ENCODE measurements at regions not wholly inside any gene's neighbourhood (a gene's known extent, or its start where the extent isn't known, plus 50 kb on each side); places are given as distances from the start of the nearest gene placed in this dataset.

GRCh38 chr2:226088366-226088674 is 688.8 kb downstream of the NYAP2 start:
- Histone ChIP-seq H3K27ac (ENCODE audit: extremely low read length, insufficient read depth, low read length) (no peak overlapping the region), H3K79me2 (ENCODE audit: insufficient read depth, low read length) (no peaks in the 10 kb centered on the region), H3K36me3 (replicated peaks in 1 of 2; ENCODE audit: control insufficient read depth in 1 of 2, insufficient read depth in 2 of 2, low read length in 2 of 2) (no peaks in the 10 kb centered on the region), H2AFZ (ENCODE audit: low read length) (no peak overlapping the region), H3K4me1 (ENCODE audit: insufficient read depth, low read length) (peaks cover 16% of the 10 kb centered on the region), H4K20me1 (ENCODE audit: insufficient read depth, low read length) (no peaks in the 10 kb centered on the region), H3K4me2 (ENCODE audit: low read depth, low read length) (peak overlapping the region; percentile 39; the same call in 1 of the 2 replicates), H3K4me3 (replicated peaks in 1 of 3; ENCODE audit: insufficient read depth in 1 of 3, low read depth in 2 of 3, low read length in 3 of 3) (no peak overlapping the region; a peak in 1 of 6 replicates), H3K27me3 (ENCODE audit: control insufficient read depth in 1 of 2, insufficient read depth in 2 of 2, low read length in 2 of 2) (no peaks in the 10 kb centered on the region), H3K9ac (ENCODE audit: insufficient read depth, low read depth, low read length) (no peak overlapping the region), H3K9me3 (ENCODE audit: low read length) (peaks cover 28% of the 10 kb centered on the region)
- DNase-seq (ENCODE audit: low spot score), result no peak
- intact Hi-C loops (cut with micrococcal nuclease; ENCODE audit: unreplicated experiment) (no loop called here), in situ Hi-C loops (cut with HindIII; ENCODE audit: extremely low pct_ligation_motif_present, low pct_unique_long_range_greater_than_20kb) (no loop called here)
- no peak for ATAC-seq
- POLR2A ChIA-PET, result interaction anchor here (1.4 kb wide), 1 partner anchor 57 kb away, joined by 4 read pairs; no protein-coding TSS in a partner anchor
- CTCF ChIA-PET (ENCODE audit: low intra/inter-chr PET ratio, low total read pairs), result no interaction called here
- 52% methylated on average over 3 of the region's 3 CpGs for WGBS (ENCODE audit: low lambda C conversion rate)
- no TSS peak for BruUV-seq (replicated peaks)
- FAIRE-seq, result no peak
- TF ChIP-seq ZHX1 (CRISPR knock-in tag; IDR thresholded peaks at IDR 0.05; ENCODE audit: low read depth), result no peak
- TF ChIP-seq ZNF737 (CRISPR knock-in tag; IDR thresholded peaks at IDR 0.05; ENCODE audit: borderline replicate concordance), result no peak
- TF ChIP-seq MXD4 (CRISPR knock-in tag; IDR thresholded peaks at IDR 0.05), result no peak
- 0 out of 2 replicates have a peak, but pooled peaks have one; percentile 15 for TF ChIP-seq ZMYM4 (CRISPR knock-in tag; IDR thresholded peaks at IDR 0.05)
- no peak for TF ChIP-seq CBX5 (CRISPR knock-in tag; IDR thresholded peaks at IDR 0.05; ENCODE audit: borderline replicate concordance)
- TF ChIP-seq ZNF724P (CRISPR knock-in tag; IDR thresholded peaks at IDR 0.05; ENCODE audit: borderline replicate concordance), result 0 out of 2 replicates have a peak, but pooled peaks have one; percentile 7
- TF ChIP-seq ZSCAN21 (CRISPR knock-in tag; IDR thresholded peaks at IDR 0.05; ENCODE audit: borderline replicate concordance), result no peak
- TF ChIP-seq PRMT3 (CRISPR knock-in tag; IDR thresholded peaks at IDR 0.05; ENCODE audit: borderline replicate concordance, low read depth), result no peak
- TF ChIP-seq ZNF768 (CRISPR knock-in tag; IDR thresholded peaks at IDR 0.05), result peak; percentile 29; the same call in 1 of the 2 replicates
- TF ChIP-seq NR1H2 (CRISPR knock-in tag; IDR thresholded peaks at IDR 0.05; ENCODE audit: borderline replicate concordance, low read depth), result no peak
- no peak for TF ChIP-seq ZNF230 (CRISPR knock-in tag; IDR thresholded peaks at IDR 0.05)
- TF ChIP-seq ZNF224 (CRISPR knock-in tag; IDR thresholded peaks at IDR 0.05), result no peak
- TF ChIP-seq, protein P1, sequence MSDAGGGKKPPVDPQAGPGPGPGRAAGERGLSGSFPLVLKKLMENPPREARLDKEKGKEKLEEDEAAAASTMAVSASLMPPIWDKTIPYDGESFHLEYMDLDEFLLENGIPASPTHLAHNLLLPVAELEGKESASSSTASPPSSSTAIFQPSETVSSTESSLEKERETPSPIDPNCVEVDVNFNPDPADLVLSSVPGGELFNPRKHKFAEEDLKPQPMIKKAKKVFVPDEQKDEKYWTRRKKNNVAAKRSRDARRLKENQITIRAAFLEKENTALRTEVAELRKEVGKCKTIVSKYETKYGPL (CRISPR knock-in tag; IDR thresholded peaks at IDR 0.05), result no peak
- no peak for TF ChIP-seq PLSCR1 (CRISPR knock-in tag; IDR thresholded peaks at IDR 0.05; ENCODE audit: borderline replicate concordance)
- no peak for TF ChIP-seq ASH2L (IDR thresholded peaks at IDR 0.05; ENCODE audit: insufficient read length, low read depth, low read length)
- TF ChIP-seq DNMT1 (CRISPR knock-in tag; IDR thresholded peaks at IDR 0.05), result no peak
- no peak for TF ChIP-seq FOXK2 (IDR thresholded peaks at IDR 0.05)
- TF ChIP-seq CHD2 (IDR thresholded peaks at IDR 0.05; ENCODE audit: low read depth, low read length), result no peak
- TF ChIP-seq, protein P2, sequence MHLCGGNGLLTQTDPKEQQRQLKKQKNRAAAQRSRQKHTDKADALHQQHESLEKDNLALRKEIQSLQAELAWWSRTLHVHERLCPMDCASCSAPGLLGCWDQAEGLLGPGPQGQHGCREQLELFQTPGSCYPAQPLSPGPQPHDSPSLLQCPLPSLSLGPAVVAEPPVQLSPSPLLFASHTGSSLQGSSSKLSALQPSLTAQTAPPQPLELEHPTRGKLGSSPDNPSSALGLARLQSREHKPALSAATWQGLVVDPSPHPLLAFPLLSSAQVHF (CRISPR knock-in tag; IDR thresholded peaks at IDR 0.05), result no peak
- no peak for TF ChIP-seq ZNF263 (CRISPR knock-in tag; IDR thresholded peaks at IDR 0.05)
- TF ChIP-seq TOPORS (CRISPR knock-in tag; IDR thresholded peaks at IDR 0.05), result no peak
